Astrocyte of the spinal cord (primary cell): ENCODE measurements at regions not wholly inside any gene's neighbourhood (a gene's known extent, or its start where the extent isn't known, plus 50 kb on each side); places are given as distances from the start of the nearest gene placed in this dataset.
"Not testable (repeated sequence)": the region's sequence is repeated elsewhere in the genome, so short reads cannot be mapped to it uniquely, and the experiment has no call there.

Source experiments
- DNase-seq: peaks from one replicate; pipeline ENCODE4 v3.0.0; 2011; ENCODE audit warnings: low read depth, low spot score
- H3K4me3 ChIP-seq: 2 replicates; pipeline ENCODE4 v1.5.1; 2011; ENCODE audit warnings: low read depth, mild to moderate bottlenecking, low read length, moderate library complexity
- in situ Hi-C: cut with HindIII; loops from 2 replicates; pipeline ENCODE4 v1.10.0; 2017; ENCODE audit warnings: low sequenced_read_pairs
- TF ChIP-seq, protein P1 (sequence below): IDR thresholded peaks from 2 replicates; pipeline ENCODE4 v1.5.1; 2012; ENCODE audit warnings: low read depth, mild to moderate bottlenecking, low read length, inconsistent platforms

DNA sequence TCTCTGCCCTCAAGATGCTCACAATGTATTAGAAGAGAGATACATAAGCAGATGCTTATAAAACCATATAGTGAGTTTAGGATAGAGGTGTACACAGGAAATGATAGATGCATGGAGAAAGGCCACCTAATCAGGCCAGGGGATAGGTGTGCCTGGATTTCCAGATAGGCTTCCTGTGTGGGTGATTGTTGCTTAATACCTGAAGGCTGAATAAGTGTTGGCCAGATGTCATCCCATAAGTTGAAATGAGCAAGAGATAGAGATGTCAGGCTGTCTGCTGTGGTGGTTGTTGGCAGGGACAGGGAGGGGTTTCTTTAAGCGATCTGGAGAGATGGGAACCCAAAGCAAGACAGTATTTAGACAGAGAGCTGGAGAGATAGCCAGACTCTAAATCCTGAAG is 109.8 kb upstream of the SGK1 start:
- TF ChIP-seq, protein P1, sequence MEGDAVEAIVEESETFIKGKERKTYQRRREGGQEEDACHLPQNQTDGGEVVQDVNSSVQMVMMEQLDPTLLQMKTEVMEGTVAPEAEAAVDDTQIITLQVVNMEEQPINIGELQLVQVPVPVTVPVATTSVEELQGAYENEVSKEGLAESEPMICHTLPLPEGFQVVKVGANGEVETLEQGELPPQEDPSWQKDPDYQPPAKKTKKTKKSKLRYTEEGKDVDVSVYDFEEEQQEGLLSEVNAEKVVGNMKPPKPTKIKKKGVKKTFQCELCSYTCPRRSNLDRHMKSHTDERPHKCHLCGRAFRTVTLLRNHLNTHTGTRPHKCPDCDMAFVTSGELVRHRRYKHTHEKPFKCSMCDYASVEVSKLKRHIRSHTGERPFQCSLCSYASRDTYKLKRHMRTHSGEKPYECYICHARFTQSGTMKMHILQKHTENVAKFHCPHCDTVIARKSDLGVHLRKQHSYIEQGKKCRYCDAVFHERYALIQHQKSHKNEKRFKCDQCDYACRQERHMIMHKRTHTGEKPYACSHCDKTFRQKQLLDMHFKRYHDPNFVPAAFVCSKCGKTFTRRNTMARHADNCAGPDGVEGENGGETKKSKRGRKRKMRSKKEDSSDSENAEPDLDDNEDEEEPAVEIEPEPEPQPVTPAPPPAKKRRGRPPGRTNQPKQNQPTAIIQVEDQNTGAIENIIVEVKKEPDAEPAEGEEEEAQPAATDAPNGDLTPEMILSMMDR: no peak
- DNase-seq: no peak
- in situ Hi-C loops: no loop called here
- H3K4me3 ChIP-seq: no peak overlapping the region

DNA sequence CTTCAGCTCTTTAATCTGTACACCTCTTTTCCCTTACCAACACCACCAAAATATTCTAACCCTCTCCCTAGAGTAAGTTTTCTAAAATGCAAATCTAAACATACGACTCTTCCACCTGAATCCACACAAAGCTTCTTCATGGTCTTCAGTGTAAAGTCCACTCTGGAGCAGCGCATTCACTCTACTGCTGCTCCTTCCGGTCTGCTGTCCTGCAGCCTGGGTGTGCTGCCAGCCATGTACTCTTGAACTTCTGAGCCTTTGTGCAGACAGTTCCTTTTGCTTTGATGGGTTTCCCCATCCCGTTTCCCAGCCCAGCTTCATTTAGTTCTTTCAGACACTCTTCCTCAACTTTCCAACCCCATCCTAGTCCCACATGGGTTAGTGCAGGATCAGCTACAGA is 108.7 kb upstream of the SGK1 start:
- H3K4me3 ChIP-seq: no peak overlapping the region
- no peak for DNase-seq
- in situ Hi-C loops: no loop called here
- TF ChIP-seq, protein P1: no peak

DNA sequence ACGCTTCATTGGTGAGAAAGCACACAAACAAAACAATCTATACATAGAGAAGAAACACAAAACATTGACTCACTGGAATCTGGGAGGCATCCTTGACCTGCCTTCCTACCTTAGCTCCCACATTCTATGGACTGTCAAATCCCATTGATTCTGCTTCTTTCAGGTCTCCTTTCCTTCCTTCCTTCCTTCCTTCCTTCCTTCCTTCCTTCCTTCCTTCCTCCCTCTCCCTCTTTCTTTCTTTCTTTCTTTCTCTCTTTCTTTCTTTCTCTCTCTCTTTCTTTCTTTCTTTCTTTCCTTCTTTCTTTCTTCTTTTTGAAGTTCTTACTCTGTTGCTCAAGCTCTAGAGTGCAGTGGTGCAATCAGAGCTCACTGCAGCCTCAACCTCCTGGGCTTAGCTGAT is 108.0 kb upstream of the SGK1 start:
- H3K4me3 ChIP-seq, DNase-seq, in situ Hi-C loops: not testable (repeated sequence)

DNA sequence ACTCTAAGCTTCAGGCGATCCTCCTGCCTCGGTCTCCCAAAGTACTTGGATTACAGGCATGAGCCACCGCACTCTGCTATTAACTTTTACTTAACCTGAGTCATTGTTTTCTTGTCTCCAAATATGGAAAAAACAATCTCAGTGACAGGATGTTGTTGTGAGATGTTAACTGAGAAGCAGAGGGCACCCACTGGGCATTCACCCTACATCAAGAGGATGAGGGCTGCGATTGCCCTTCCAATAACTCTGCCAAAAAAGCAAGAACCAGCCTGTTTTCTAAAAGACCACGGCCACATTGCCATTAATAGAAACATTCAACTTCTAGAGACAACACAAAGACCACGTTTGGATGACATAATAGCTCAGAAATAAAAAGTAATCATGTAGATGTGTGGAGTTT is 107.6 kb upstream of the SGK1 start:
- TF ChIP-seq, protein P1: no peak
- peak; percentile 48 for DNase-seq
- H3K4me3 ChIP-seq: no peak overlapping the region
- in situ Hi-C loops: no loop called here

DNA sequence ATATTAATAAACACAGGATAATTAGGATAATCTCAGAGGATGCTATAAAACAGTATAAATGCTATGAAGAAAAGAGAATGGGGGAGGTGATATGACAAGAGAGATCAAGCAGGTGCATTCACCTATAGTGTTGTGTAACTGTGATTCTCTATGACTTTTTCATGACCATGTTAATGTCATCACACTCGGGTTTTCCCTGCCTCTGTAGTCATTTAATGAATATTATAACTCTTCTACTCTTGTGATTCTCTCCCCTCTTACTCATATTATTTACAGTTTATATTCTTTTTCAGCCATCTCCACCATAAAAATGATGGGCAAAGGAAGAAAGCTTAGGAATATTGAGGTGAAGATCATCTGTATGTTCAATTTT is 106.9 kb upstream of the SGK1 start:
- no peak overlapping the region for H3K4me3 ChIP-seq
- in situ Hi-C loops: no loop called here
- TF ChIP-seq, protein P1: no peak
- DNase-seq: no peak

DNA sequence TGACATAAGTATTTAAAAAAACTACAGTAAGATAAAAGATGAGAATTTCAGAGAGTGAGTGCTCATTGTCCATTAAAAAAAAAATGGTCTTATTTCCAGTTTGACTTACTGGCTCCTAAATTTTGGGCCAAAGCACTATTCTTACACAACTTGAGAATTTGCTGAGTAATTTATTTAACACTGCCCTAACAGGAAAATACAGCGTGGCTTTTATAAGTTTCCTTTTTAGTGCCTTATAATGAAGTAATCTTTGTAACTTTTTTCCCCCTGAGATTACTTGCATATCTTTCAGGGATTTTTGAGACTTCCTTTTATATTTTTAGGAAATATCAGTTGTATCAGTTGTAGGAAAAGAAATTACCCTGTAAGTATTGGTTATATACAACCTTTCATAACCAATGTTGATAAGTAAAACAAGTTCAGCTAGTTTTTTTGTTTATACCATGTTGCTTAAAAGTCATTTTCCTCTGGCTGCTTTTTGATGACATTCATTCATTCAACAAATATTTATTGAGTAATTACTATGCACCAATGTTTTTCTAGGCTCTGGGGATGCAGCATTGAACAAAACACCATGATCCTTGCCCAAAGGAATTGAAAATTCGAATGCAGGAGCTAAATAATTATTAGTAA is 106.4 kb upstream of the SGK1 start:
- TF ChIP-seq, protein P1: no peak
- in situ Hi-C loops: no loop called here
- H3K4me3 ChIP-seq: no peak overlapping the region
- DNase-seq: peak; percentile 29

DNA sequence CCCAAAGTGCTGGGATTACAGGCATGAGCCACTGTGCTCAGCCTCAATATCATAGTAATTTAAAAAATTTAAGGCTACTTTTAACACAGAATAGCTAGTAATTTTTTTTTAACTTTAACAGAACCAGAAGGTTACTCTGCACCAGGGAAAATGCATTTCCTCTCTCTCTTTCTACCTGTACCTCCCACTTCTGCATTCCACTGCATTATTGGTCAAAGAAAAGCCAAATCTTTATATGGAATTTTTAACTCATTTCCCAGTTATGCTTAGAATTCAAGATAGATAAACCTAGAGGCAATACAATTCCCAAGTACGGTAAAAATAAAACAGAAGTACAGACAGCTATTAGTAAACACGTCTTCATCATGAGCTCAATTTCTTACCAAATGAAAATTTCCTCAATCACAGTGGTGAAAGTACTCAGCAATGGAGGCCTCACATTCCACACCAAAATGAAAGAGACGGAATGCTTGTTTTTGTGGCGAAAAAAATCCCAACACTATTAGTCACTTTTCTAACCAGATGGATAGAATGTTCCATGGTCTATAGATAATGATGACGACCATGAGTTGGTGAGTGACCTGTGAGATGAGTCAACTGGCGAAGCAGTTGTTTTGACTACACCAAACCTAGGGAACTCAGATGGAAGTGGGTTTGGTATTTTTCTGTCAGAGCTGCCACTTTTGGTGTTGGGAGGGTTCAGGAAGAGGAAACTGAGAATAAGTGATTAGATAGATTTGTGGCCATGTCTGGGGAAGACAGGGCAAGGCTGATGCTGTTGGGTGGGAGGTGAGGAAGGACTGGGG is 104.7 kb upstream of the SGK1 start:
- DNase-seq: peak; percentile 99
- no peak overlapping the region for H3K4me3 ChIP-seq
- in situ Hi-C loops: no loop called here
- TF ChIP-seq, protein P1: no peak
